MV-4-11 (cell line): ENCODE measurements at regions not wholly inside any gene's neighbourhood (a gene's known extent, or its start where the extent isn't known, plus 50 kb on each side); places are given as distances from the start of the nearest gene placed in this dataset.

Experiments
- DNase-seq: peaks from one replicate; lab custom pipeline; 2025; lab: John Stamatoyannopoulos, UW

- no peak for DNase-seq
Measured at GRCh38 chr9:515665-516064, 301.0 kb downstream of the DOCK8 start.

GRCh38 chr9:517993-518392 lies 303.3 kb downstream of the DOCK8 start:
- DNase-seq: no peak

- no peak for DNase-seq
Measured at GRCh38 chr9:518540-518939, 303.9 kb downstream of the DOCK8 start.

- no peak for DNase-seq
Measured at GRCh38 chr9:519579-519978, 304.9 kb downstream of the DOCK8 start.

GRCh38 chr9:520302-520701 lies 305.6 kb downstream of the DOCK8 start:
- DNase-seq: no peak

GRCh38 chr9:522190-522589 lies 307.5 kb downstream of the DOCK8 start:
- no peak for DNase-seq

- DNase-seq: no peak
Measured at GRCh38 chr9:522658-523057, 308.0 kb downstream of the DOCK8 start.

- no peak for DNase-seq
Measured at GRCh38 chr9:523444-523843, 308.8 kb downstream of the DOCK8 start.

- DNase-seq: no peak
Measured at GRCh38 chr9:524008-524407, 309.3 kb downstream of the DOCK8 start.

GRCh38 chr9:526904-527591 lies 312.4 kb downstream of the DOCK8 start:
- no peak for DNase-seq

- no peak for DNase-seq
Measured at GRCh38 chr9:529731-530130, 311.8 kb upstream of the DMRT1 start.

GRCh38 chr9:530681-531080 lies 310.8 kb upstream of the DMRT1 start:
- peak; percentile 25 for DNase-seq

- no peak for DNase-seq
Measured at GRCh38 chr9:532707-533106, 308.8 kb upstream of the DMRT1 start.

GRCh38 chr9:534886-535285 lies 306.6 kb upstream of the DMRT1 start:
- no peak for DNase-seq

GRCh38 chr9:535356-535755 lies 306.1 kb upstream of the DMRT1 start:
- DNase-seq: no peak

- DNase-seq: peak; percentile 28
Measured at GRCh38 chr9:536597-537511, 304.6 kb upstream of the DMRT1 start.

- DNase-seq: no peak
Measured at GRCh38 chr9:543478-543877, 298.0 kb upstream of the DMRT1 start.

GRCh38 chr9:545480-545879 lies 296.0 kb upstream of the DMRT1 start:
- DNase-seq: no peak

- no peak for DNase-seq
Measured at GRCh38 chr9:546235-546634, 295.3 kb upstream of the DMRT1 start.

- DNase-seq: no peak
Measured at GRCh38 chr9:546797-547223, 294.7 kb upstream of the DMRT1 start.

GRCh38 chr9:547314-547713 lies 294.2 kb upstream of the DMRT1 start:
- DNase-seq: peak; percentile 3

- no peak for DNase-seq
Measured at GRCh38 chr9:549455-549997, 292.0 kb upstream of the DMRT1 start.

GRCh38 chr9:550333-550732 lies 291.2 kb upstream of the DMRT1 start:
- DNase-seq: no peak
